Ectodermal cell (in vitro differentiated cells): ENCODE measurements at regions not wholly inside any gene's neighbourhood (a gene's known extent, or its start where the extent isn't known, plus 50 kb on each side); places are given as distances from the start of the nearest gene placed in this dataset.

ENCODE experiments used
- H3K27ac ChIP-seq: 2 replicates; pipeline ENCODE4 v1.7.0; 2013; ENCODE audit warnings: mild to moderate bottlenecking, low read depth, low read length; ENCODE audit not compliant: insufficient read depth, poor library complexity, severe bottlenecking
- H3K27me3 ChIP-seq: 2 replicates; pipeline ENCODE4 v1.7.0; 2013; ENCODE audit warnings: mild to moderate bottlenecking, low read length; ENCODE audit not compliant: insufficient read depth, control insufficient read depth, poor library complexity, severe bottlenecking
- H3K36me3 ChIP-seq: one replicate; pipeline ENCODE4 v1.7.0; 2013; ENCODE audit warnings: low read length; ENCODE audit not compliant: control insufficient read depth, insufficient read depth
- H3K4me1 ChIP-seq: one replicate; pipeline ENCODE4 v1.7.0; 2013; ENCODE audit warnings: low read length; ENCODE audit not compliant: control insufficient read depth, insufficient read depth
- H3K4me3 ChIP-seq: 2 replicates; pipeline ENCODE4 v1.7.0; 2013; ENCODE audit warnings: low read depth, low read length, control low read depth; ENCODE audit not compliant: insufficient read depth
- H3K9me3 ChIP-seq: 2 replicates; pipeline ENCODE4 v1.7.0; 2013; ENCODE audit warnings: mild to moderate bottlenecking, low read length, moderate library complexity; ENCODE audit not compliant: control insufficient read depth
- WGBS, 2 experiments: methylation state at CpG; one replicate each; pipeline ENCODE4 v1.1.7; 2013; ENCODE audit warnings: missing lambda C conversion rate in 2 of 2; 5-methylcytosine and 5-hydroxymethylcytosine counted together

DNA sequence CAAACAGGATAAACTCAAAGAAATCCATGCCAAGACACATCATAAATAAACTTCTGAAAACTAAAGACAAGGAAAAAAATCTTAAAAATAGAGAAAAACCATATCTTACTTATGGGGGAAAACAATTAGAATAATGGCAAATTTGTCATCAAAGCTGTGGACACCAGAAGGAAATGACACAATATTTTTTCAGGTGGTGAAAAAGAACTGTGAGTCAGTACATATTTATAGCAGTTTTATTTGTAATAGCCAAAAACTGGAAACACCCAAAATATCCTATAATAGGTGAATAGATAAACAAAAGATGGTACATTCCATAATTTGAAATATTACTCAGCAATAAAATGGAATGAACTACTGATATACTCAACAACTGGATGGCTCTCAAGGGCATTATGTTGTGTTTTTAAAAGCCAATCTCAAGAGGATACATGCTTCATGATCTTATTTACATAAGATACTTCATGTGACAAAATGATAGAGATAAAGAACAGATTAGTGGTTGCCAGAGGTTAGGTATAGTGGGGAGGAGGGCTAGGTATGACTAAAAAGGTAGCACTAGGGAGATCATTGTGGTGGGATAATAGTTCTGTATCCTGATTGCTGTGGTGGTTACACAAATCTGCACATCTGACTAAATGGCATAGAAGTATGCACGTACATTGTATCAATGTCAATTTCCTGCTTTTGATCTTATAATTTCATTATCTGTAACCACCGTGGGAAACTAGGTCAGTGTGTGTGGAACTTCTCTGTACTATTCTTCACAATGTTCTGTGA lies 191.9 kb downstream of the PPP1R2C start:
- H3K4me3 ChIP-seq, result no peak overlapping the region
- H3K9me3 ChIP-seq, result no peaks in the 10 kb centered on the region
- no peaks in the 10 kb centered on the region for H3K27me3 ChIP-seq
- no peaks in the 10 kb centered on the region for H3K4me1 ChIP-seq
- H3K36me3 ChIP-seq, result no peaks in the 10 kb centered on the region
- H3K27ac ChIP-seq, result no peak overlapping the region
- 78% methylated on average over 1 of the region's 2 CpGs; no CpG with 5 or more reads in 1 of the 2 experiments for WGBS, 2 experiments

- no peaks in the 10 kb centered on the region for H3K36me3 ChIP-seq
- no peaks in the 10 kb centered on the region for H3K9me3 ChIP-seq
- no peaks in the 10 kb centered on the region for H3K27me3 ChIP-seq
- H3K27ac ChIP-seq, result no peak overlapping the region
- H3K4me3 ChIP-seq, result no peak overlapping the region
- 98 to 100% methylated on average over 2 to 3 of the region's 3 CpGs for WGBS, 2 experiments
- H3K4me1 ChIP-seq, result no peaks in the 10 kb centered on the region
Measured at GRCh38 chrX:42577936-42578470, 200.0 kb downstream of the PPP1R2C start.

- H3K27me3 ChIP-seq, result no peaks in the 10 kb centered on the region
Measured at GRCh38 chrX:42567268-42567667, 210.7 kb downstream of the PPP1R2C start.

DNA sequence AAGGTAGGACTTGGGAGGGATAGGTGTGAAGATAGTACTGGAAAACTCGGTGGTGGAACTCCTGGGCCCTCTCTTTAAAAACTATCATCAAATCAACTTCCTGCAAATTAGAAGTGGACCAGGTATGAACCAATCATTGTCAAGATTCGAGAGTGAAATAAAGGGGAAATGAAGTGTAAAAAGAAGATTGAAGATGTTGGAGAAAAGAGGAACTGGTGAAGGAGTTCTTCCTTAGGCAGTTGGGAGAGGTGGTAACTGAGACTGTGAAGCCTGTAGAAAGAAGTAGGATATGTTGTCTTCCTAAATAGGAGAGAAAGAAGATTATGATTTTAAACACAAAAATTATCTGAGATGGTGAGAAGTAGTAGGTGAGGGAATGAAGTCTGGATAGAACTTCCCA lies 212.2 kb downstream of the PPP1R2C start:
- no peak overlapping the region for H3K27ac ChIP-seq
- H3K27me3 ChIP-seq, result no peaks in the 10 kb centered on the region
- no peaks in the 10 kb centered on the region for H3K4me1 ChIP-seq
- no peaks in the 10 kb centered on the region for H3K36me3 ChIP-seq
- H3K9me3 ChIP-seq, result no peaks in the 10 kb centered on the region
- H3K4me3 ChIP-seq, result no peak overlapping the region
- WGBS, 2 experiments, result 82 to 83% methylated on average over 1 of the region's 2 CpGs

More at GRCh38 chrX:42567268-42567667, 210.7 kb downstream of the PPP1R2C start:
- Histone ChIP-seq H3K4me3 (no peak overlapping the region), H3K9me3 (no peaks in the 10 kb centered on the region), H3K36me3 (no peaks in the 10 kb centered on the region), H3K27ac (no peak overlapping the region), H3K4me1 (no peaks in the 10 kb centered on the region)
- WGBS, 2 experiments, result 78 to 91% methylated on average over 1 of the region's 1 CpG

DNA sequence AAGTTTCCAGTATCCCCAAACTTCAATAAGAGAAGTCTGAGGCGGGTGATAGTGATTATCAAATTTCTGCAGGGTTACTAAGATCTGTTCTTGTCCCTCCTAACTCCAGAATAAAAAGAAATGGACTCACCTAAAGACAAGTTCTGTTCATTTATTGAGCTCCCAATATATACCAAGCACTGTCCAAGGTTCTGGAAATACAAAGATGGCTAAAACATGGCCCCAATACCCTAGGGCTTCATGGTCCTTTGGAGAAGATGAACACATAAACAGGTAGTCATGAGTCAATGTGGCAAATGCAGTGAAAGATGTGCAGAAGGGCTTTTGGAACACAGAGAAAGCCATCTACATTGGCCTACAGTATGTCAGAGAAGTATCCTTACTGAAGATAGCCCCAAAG lies 231.2 kb downstream of the PPP1R2C start:
- Histone ChIP-seq H3K36me3 (no peaks in the 10 kb centered on the region), H3K9me3 (no peaks in the 10 kb centered on the region), H3K4me3 (no peak overlapping the region), H3K4me1 (no peaks in the 10 kb centered on the region), H3K27me3 (no peaks in the 10 kb centered on the region), H3K27ac (no peak overlapping the region)
- WGBS, 2 experiments, result 88 to 100% methylated on average over 1 of the region's 1 CpG

DNA sequence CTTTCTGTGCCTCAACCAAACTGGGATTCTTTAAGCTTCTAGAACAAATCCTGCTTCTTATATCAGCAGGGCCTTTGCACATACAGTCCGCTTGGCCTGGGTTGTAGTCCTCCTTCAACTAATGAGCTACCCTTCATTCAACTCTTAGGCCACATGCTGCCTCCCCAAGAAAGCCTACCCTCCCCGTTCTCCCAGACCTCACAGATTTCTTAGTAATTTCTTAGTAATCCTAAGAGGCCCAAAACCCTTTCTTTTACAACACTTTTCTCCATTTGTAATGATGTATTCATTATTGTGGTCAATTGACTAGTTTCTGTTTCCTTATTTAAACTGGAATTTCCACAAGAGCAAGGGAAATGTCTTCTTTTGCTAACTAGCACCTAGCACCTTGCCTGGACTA lies 233.1 kb downstream of the PPP1R2C start:
- H3K36me3 ChIP-seq, result no peaks in the 10 kb centered on the region
- no peaks in the 10 kb centered on the region for H3K9me3 ChIP-seq
- H3K27me3 ChIP-seq, result no peaks in the 10 kb centered on the region
- H3K27ac ChIP-seq, result no peak overlapping the region
- WGBS, 2 experiments, result 92 to 97% methylated on average over 2 of the region's 2 CpGs
- no peak overlapping the region for H3K4me3 ChIP-seq
- no peaks in the 10 kb centered on the region for H3K4me1 ChIP-seq

DNA sequence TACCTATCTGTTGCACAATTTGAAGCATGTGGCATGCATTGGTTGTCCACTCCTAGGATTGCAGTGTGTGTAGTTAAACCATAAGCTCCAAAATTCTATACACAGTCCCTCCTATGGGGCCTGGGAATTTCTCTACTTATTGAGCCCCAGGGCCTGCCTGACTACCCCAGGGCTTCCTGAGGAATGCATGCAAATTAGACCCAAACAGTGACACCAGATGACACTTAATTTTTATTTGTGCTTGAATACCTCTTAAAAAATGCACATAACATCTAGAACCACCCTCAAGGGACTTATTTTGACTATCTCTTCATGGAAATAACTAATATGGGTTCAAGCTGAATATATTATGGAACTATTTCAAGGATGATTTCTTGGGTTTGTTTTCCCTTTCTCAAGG lies 236.4 kb downstream of the PPP1R2C start:
- H3K9me3 ChIP-seq, result no peaks in the 10 kb centered on the region
- H3K36me3 ChIP-seq, result no peaks in the 10 kb centered on the region
- no peak overlapping the region for H3K4me3 ChIP-seq
- H3K27me3 ChIP-seq, result no peaks in the 10 kb centered on the region
- H3K4me1 ChIP-seq, result no peaks in the 10 kb centered on the region
- H3K27ac ChIP-seq, result no peak overlapping the region

DNA sequence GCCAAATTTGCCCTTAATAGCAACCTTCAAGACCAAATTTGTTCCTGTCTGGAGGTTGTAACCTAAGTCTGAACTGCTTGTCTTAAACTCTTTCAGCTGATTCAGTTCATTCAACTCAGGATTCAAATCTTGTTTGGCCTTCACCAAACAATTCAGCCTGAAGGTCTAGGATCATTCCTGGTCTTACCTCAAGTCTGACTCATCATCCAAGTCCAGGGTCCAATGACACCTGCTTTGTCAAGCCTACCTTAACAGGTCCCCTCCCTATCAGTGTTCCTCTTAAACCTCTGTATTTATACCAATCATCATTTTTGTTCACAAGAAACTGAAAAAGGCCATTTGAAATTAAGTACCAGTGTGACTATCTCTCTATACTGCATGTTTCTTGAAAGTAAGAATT lies 237.8 kb downstream of the PPP1R2C start:
- H3K27me3 ChIP-seq, result no peaks in the 10 kb centered on the region
- H3K27ac ChIP-seq, result no peak overlapping the region

DNA sequence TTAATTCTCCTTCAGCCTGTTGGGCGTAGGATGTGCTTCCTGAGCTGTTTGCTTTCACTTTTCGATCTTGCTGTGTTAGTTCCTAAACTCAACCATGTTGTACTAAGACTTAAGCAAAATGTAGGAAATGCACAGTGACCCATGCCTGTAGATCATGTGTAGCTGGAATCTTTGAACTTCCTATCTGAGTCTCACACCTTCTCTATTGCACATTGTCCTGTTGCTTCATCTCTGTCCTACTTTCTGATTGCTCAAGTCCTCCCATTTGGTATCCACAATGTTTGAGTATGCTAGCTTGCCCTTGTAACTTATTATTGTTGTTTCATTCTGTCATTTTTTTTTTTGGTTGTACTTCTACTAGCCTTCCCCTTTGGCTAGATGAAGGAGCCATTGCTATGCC lies 239.6 kb downstream of the PPP1R2C start:
- no peaks in the 10 kb centered on the region for H3K27me3 ChIP-seq
- H3K36me3 ChIP-seq, result no peaks in the 10 kb centered on the region
- WGBS, 2 experiments, result 86 to 92% methylated on average over 2 of the region's 2 CpGs
- no peaks in the 10 kb centered on the region for H3K4me1 ChIP-seq
- no peak overlapping the region for H3K4me3 ChIP-seq
- H3K27ac ChIP-seq, result no peak overlapping the region
- H3K9me3 ChIP-seq, result no peaks in the 10 kb centered on the region

More for the DNA sequence above, 237.8 kb downstream of the PPP1R2C start:
- H3K36me3 ChIP-seq, result no peaks in the 10 kb centered on the region
- no peak overlapping the region for H3K4me3 ChIP-seq
- no peaks in the 10 kb centered on the region for H3K9me3 ChIP-seq
- no peaks in the 10 kb centered on the region for H3K4me1 ChIP-seq

- Histone ChIP-seq H3K27ac (no peak overlapping the region), H3K4me3 (no peak overlapping the region), H3K4me1 (no peaks in the 10 kb centered on the region), H3K27me3 (no peaks in the 10 kb centered on the region), H3K36me3 (no peaks in the 10 kb centered on the region), H3K9me3 (no peaks in the 10 kb centered on the region)
- WGBS, 2 experiments, result 86 to 88% methylated on average over 3 of the region's 3 CpGs
Measured at GRCh38 chrX:42536286-42536685, 241.7 kb downstream of the PPP1R2C start.
